GM23248 (cell line): ENCODE measurements at regions not wholly inside any gene's neighbourhood (a gene's known extent, or its start where the extent isn't known, plus 50 kb on each side); places are given as distances from the start of the nearest gene placed in this dataset.

Experiments
- EZH2 ChIP-seq: fragments of 200-600 bp; sonication (generic); IDR thresholded peaks from 2 replicates; pipeline ENCODE4 v1.6.1; 2018; ENCODE audit warnings: antibody characterized with exemption, mild to moderate bottlenecking; ENCODE audit not compliant: insufficient read depth, poor library complexity, severe bottlenecking
- EZH2phosphoT487 ChIP-seq: fragments of 200-600 bp; sonication (generic); IDR thresholded peaks from 2 replicates; pipeline ENCODE4 v1.6.1; 2018; ENCODE audit warnings: antibody characterized with exemption, moderate library complexity, mild to moderate bottlenecking, low read depth; ENCODE audit not compliant: insufficient read depth

DNA sequence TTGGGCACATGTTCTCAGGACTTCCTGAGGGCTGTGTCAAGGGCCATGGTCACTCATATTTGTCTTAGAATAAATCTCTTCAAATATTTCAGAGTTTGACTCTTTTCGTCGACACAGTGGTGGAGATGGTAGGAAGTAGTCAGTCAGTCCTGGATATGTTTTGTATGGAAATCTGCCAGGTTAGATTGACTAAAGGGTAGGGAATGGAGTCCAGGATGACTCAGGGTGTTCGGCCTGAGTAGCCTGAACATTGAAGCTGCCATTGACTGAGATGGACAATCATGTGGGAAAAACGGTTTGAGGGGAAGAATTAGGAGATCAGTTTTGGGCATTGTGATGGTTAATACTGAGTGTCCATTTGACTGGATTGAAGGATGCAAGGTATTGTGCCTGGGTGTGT is 177.1 kb upstream of the CENPE start:
- TF ChIP-seq EZH2phosphoT487 (no peak), EZH2 (no peak)
